IPS-18c (cell line): ENCODE measurements at regions not wholly inside any gene's neighbourhood (a gene's known extent, or its start where the extent isn't known, plus 50 kb on each side); places are given as distances from the start of the nearest gene placed in this dataset.
"Not testable (repeated sequence)": the region's sequence is repeated elsewhere in the genome, so short reads cannot be mapped to it uniquely, and the experiment has no call there.

Source experiments
- H3K4me3 ChIP-seq: 2 replicates; pipeline ENCODE4 v1.7.0; 2013; ENCODE audit warnings: low read depth, mild to moderate bottlenecking, low read length, moderate library complexity; ENCODE audit not compliant: insufficient read depth
- H3K9me3 ChIP-seq: one replicate; pipeline ENCODE4 v1.6.1; 2013; ENCODE audit warnings: mild to moderate bottlenecking, low read length, moderate library complexity; ENCODE audit not compliant: control insufficient read depth, insufficient read depth

- H3K4me3 ChIP-seq = no peak overlapping the region
- no peaks in the 10 kb centered on the region for H3K9me3 ChIP-seq
These were observed 193.2 kb upstream of the HS6ST1 start for GRCh38 chr2:128511731-128512378.

DNA sequence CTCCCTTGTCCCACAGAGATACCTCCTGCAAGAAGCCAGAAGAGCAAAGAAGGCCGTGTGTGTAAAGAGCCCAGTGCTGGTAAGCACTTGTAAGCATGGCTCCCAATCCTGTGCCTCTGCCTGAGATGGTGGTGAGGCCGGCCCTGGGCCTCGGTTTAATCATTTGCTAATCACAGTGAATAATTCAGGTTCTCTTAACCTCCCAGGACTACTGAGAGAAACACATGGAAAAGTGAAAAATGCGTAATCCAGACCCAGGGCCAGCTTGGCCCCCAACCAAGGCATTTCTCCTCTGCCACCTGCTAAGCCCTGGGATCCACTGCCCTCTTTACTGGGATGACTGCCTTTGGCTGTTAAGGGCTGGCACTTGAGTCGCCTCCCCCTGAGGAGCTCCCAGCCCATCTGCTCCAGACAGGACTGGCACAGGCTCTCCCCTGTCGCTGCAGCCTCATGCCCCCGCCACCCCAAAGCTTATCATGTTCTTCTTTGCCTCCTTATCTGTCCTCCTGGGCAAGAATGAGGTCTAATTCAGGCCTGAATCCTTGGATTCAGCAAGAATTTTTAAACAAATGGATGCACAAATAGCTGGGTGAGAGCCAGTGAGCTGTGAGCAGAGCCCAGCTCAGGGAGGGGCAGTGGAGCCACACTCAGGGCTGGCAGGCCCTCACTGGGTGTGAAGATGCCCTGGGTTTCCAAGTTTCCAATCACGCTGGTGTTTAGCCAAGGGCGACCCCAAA is 193.9 kb upstream of the HS6ST1 start:
- H3K4me3 ChIP-seq = no peak overlapping the region
- H3K9me3 ChIP-seq = no peaks in the 10 kb centered on the region

DNA sequence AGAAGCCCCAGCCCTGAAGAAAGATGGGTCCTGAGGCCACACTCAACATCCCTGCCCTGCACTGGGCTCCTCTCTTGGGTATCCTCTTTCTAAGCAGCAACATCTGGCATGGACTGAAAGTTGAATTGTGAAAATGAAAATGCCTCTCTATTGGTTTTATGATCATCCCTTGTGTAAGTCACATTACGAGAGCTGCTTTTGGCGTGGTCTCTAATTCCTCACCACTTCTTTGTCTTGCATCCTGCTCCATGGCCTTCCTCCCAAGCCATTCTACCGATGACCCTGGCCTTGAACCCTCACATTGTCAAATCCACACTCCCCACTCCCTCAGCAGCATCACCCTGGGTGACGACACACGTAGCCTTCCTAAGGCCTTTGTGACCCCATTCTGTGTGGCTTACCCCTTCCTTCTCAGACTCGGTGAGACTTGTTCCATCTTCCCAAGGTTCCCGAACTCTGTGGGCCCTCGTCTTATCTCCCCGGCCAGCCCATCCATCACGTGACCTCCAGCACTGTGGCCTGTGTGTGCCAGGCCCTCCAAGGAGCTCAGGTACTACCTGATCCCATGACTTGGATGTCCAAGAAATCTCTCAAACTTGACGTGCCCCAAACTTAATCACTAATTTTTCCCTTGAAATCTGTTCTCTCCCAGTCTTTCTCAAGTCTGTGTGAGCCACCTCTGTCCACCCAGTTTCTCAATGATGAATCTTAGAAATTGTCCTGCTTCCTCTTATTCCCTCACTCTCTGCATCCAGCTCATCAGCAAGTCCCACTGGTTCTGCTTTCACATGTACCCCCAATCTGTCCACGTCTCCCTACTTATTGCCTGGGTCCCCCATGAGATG is 194.7 kb upstream of the HS6ST1 start:
- H3K9me3 ChIP-seq = no peaks in the 10 kb centered on the region
- no peak overlapping the region for H3K4me3 ChIP-seq

DNA sequence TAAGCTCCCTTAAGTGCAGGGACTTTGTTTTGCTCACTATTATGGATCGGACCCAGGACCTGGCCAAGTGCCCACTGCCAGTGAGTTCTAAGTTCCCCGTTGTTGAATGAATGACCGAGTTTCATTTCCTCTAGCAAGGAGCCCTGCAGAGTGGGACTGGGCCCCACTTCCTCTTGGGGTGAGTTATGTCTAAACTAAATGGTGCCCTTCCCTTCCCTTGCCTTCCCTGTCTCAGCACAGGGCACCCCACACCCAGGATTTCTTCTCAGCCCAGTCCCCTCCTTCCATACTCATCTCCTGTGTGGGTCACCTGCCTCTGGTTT is 195.3 kb upstream of the HS6ST1 start:
- H3K9me3 ChIP-seq = no peaks in the 10 kb centered on the region
- H3K4me3 ChIP-seq = no peak overlapping the region

DNA sequence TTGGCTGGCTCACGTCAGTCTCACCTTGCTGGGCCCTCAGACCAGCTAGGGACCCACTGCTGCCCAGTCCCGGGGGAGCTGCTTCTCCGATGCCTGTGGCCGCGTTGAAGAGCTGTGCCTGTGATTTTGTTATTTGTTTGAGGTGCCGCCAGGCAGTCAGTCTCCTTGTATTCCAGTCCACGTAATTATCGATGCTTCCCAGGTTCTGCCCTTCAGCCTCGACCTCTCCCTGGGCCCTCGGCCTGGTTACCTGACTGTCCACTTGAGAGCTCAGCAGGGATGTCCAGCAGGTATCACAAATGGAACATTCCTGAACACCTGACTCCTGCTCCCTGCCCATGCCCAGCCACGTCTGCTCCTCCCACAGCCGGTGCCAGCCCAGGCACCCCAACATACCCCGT is 195.9 kb upstream of the HS6ST1 start:
- Histone ChIP-seq H3K4me3 (no peak overlapping the region), H3K9me3 (no peaks in the 10 kb centered on the region)

GRCh38 chr2:128516938-128517337 is 198.3 kb upstream of the HS6ST1 start:
- Histone ChIP-seq H3K9me3 (no peaks in the 10 kb centered on the region), H3K4me3 (no peak overlapping the region)

DNA sequence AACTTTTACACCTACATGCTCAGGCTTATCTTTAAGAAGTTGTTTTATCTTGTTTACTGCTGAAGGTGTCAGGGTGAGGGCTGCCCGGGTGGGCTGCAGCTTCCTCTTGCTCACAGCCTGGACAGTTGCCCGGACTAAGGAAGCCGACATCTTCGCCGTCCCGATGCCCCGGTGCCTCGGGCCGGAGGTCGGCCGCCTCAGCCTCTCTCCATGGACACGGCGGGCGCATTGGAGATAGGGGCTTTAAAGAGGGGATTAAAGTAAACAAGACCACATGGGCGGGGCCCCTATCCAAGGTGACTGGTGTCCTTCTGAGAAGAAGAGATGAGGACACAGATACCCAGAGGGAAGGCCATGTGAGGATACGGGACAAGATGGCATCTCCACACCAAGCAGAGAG is 200.4 kb upstream of the HS6ST1 start:
- not testable (repeated sequence) for H3K4me3 ChIP-seq, H3K9me3 ChIP-seq

- H3K9me3 ChIP-seq = no peaks in the 10 kb centered on the region
- H3K4me3 ChIP-seq = no peak overlapping the region
These were observed 201.0 kb upstream of the HS6ST1 start for GRCh38 chr2:128519517-128520215.

GRCh38 chr2:128520340-128520739 is 201.7 kb upstream of the HS6ST1 start:
- H3K9me3 ChIP-seq = no peaks in the 10 kb centered on the region
- no peak overlapping the region for H3K4me3 ChIP-seq

GRCh38 chr2:128520791-128521190 is 202.1 kb upstream of the HS6ST1 start:
- Histone ChIP-seq H3K4me3 (no peak overlapping the region), H3K9me3 (no peaks in the 10 kb centered on the region)

DNA sequence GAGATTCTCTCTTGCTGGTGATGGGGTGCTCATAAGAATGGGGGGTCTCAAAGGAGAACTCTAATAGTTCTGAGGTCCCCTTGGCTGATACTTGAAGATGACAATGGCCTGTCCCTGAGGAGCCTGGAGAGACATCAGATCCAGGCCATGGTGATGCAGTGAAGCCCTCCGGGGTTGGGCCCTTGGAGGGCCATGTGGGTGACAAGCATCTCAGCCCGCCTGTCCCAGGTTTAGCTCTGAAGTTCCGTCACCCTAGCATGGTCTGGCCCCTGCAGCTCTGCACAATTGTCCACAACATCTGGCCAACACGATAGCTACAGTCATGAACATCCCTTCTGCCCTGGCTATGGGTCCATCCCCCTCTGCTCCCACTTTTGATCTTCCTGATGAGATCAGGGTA is 202.8 kb upstream of the HS6ST1 start:
- H3K9me3 ChIP-seq = no peaks in the 10 kb centered on the region
- H3K4me3 ChIP-seq = no peak overlapping the region

- Histone ChIP-seq H3K4me3 (no peak overlapping the region), H3K9me3 (no peaks in the 10 kb centered on the region)
These were observed 204.2 kb upstream of the HS6ST1 start for GRCh38 chr2:128522829-128523228.

DNA sequence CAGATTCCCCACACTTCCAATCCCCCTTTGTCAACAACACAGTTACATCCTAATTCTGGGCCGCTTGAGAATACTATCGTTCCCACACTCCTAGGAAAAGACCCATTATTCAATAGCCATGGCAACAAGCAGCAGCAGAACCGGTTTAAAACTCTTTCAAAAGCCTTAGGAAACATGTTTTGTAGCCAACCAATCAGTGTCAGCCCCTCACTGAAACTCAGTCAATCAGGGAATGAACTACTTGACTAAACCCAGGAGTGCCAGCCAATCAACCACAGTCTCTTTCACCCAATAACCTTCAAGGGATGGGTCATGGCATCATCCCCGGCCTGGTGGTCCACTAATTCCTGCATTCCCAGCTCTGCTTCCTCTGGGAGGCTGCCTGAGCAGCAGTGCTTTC is 204.8 kb upstream of the HS6ST1 start:
- Histone ChIP-seq H3K9me3 (no peaks in the 10 kb centered on the region), H3K4me3 (no peak overlapping the region)

- Histone ChIP-seq H3K9me3 (no peaks in the 10 kb centered on the region), H3K4me3 (no peak overlapping the region)
These were observed 205.5 kb upstream of the HS6ST1 start for GRCh38 chr2:128524183-128524582.

DNA sequence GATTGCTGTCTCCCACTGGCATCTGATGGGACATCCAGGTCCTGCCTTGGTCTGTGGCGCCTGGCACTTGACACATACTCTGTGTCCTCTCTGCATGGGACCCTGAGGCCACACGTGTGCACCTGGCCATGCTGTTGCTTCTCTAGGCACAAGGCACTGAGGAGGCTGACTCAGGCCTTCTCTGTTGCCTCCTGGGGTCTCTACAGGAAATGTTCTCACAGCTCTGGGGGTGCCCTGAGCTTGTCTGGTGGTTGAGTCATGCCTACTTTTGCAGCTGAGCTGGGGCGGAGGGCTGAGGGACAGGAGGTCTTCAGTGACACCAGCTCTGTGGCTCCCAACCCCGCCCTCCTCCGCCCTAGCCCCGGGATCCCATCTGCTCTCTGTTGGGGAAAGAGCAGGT is 207.0 kb upstream of the HS6ST1 start:
- Histone ChIP-seq H3K9me3 (no peaks in the 10 kb centered on the region), H3K4me3 (no peak overlapping the region)

- Histone ChIP-seq H3K4me3 (no peak overlapping the region), H3K9me3 (no peaks in the 10 kb centered on the region)
These were observed 207.8 kb upstream of the HS6ST1 start for GRCh38 chr2:128526455-128526976.

DNA sequence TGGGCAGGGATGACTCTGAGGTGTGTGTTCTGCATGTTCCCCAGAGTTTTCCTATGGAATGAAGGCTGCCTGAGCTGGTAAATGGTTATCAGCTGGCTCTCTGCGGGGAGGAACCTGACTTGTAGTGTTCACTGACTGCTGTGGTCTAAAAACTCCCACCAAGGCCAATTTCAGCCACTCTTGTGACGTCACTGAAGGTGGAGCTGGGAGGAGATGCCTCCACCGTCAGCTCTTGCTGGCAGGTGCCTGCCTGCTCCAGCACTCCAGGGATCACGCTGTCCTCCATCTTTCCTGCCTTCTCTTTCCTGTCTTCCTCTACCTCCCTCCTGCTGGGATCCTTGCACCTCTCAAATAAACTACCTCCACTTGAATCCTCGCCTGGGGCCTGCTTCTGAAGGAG is 209.5 kb upstream of the HS6ST1 start:
- H3K4me3 ChIP-seq = no peak overlapping the region
- no peaks in the 10 kb centered on the region for H3K9me3 ChIP-seq
